GM06990 (cell line): ENCODE measurements at regions not wholly inside any gene's neighbourhood (a gene's known extent, or its start where the extent isn't known, plus 50 kb on each side); places are given as distances from the start of the nearest gene placed in this dataset.

ENCODE experiments used
- DNase-seq: peaks from one replicate; pipeline ENCODE4 v3.0.0-alpha.2; 2011; ENCODE audit not compliant: insufficient read length; ENCODE audit errors: extremely low read depth
- H3K27me3 ChIP-seq: replicated peaks from 2 replicates; pipeline ENCODE4 v1.6.0; 2011; ENCODE audit warnings: low read length; ENCODE audit not compliant: control insufficient read depth, insufficient read depth
- H3K36me3 ChIP-seq: 2 replicates; pipeline ENCODE4 v1.5.1; 2011; ENCODE audit warnings: low read length; ENCODE audit not compliant: control insufficient read depth, insufficient read depth
- H3K4me3 ChIP-seq: replicated peaks from 2 replicates; pipeline ENCODE4 v1.5.1; 2011; ENCODE audit warnings: low read depth, mild to moderate bottlenecking, control low read depth, low read length
- CTCF ChIP-seq: IDR thresholded peaks from 2 replicates; pipeline ENCODE4 v1.5.1; 2011; ENCODE audit warnings: low read length, control low read depth, mild to moderate bottlenecking, inconsistent platforms; ENCODE audit not compliant: insufficient read depth, poor library complexity, severe bottlenecking

DNA sequence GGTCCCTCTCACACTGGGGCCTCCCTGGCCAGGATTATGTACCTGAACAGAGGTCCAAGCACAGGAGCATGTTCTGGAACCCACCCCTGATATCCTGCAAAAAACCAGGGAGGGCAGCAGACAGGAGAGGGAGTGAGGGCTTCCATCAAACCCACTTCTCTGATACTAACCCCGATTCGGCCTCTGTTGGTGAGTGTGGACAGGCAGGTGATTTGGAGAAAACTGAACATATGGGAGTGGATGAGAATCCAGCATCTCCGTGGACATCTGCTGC lies 215.3 kb downstream of the MATN1 start:
- DNase-seq = no peak
- Histone ChIP-seq H3K4me3 (no peak overlapping the region), H3K36me3 (no peaks in the 10 kb centered on the region), H3K27me3 (peaks cover 2% of the 10 kb centered on the region; the same call in 1 of the 2 replicates)
- no peak for TF ChIP-seq CTCF

GRCh38 chr1:30507401-30508174 lies 215.8 kb downstream of the MATN1 start:
- Histone ChIP-seq H3K36me3 (no peaks in the 10 kb centered on the region), H3K27me3 (peaks cover 2% of the 10 kb centered on the region; the same call in 1 of the 2 replicates), H3K4me3 (no peak overlapping the region)
- TF ChIP-seq CTCF = no peak
- DNase-seq = no peak

DNA sequence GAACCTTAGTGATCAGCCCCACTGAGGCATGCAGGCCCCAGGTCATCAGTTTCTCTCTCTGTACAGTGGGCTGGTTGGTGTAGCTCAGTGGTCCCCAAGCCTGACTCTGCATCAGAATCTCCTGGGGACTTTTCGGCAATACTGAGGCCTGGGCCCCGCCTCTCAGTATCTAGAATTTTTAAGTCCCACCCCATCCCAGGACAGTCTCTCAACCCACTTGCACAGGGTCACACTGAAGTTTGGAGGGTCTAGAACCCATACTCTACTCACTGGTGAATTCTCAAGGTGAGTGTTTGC lies 216.4 kb downstream of the MATN1 start:
- Histone ChIP-seq H3K27me3 (peaks cover 2% of the 10 kb centered on the region; the same call in 1 of the 2 replicates), H3K36me3 (no peaks in the 10 kb centered on the region), H3K4me3 (no peak overlapping the region)
- DNase-seq = no peak
- TF ChIP-seq CTCF = no peak

DNA sequence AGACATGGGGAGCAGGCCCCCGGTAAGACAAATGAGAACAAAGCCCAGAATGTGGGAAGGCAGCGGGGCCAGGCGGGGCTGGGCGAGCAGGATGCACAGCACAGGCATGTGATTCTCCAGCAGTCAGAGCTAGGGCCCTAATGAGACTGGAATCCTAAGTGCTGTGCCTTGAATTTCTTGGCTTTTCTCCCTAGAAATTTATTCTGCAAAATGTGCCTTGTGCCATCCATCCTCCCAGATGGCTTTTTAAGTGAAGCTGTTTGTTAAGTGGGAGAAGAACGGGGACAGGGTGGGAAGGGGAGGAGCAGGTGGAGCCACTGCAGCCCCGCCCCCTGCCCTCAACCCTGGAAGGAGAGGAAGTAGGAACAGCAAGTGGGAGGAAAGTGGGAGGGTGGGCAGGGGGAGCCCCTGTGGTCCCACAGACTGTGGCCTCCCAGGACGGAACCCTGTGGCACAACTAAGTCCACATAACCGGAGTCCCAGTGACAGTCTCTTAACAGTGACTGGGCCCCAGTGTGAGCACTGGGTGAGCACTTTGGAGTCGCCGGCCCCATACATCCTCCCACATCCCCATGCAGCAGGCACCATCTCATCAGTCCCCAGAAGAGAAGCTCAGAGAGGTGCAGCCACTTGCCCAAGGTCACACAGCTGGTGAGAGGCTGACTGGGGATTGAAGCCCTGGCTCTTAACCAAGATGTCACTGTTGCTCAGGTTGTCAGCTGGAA lies 216.9 kb downstream of the MATN1 start:
- no peak for DNase-seq
- Histone ChIP-seq H3K4me3 (no peak overlapping the region), H3K27me3 (peaks cover 2% of the 10 kb centered on the region; the same call in 1 of the 2 replicates), H3K36me3 (no peaks in the 10 kb centered on the region)
- no peak for TF ChIP-seq CTCF

- Histone ChIP-seq H3K27me3 (no peaks in the 10 kb centered on the region; the same call in 1 of the 2 replicates), H3K4me3 (no peak overlapping the region), H3K36me3 (no peaks in the 10 kb centered on the region)
- DNase-seq = no peak
- TF ChIP-seq CTCF = no peak
Observed at GRCh38 chr1:30505853-30506252, 217.5 kb downstream of the MATN1 start.
